ENCODE measurements at regions not wholly inside any gene's neighbourhood (a gene's known extent, or its start where the extent isn't known, plus 50 kb on each side); places are given as distances from the start of the nearest gene placed in this dataset.

DNA sequence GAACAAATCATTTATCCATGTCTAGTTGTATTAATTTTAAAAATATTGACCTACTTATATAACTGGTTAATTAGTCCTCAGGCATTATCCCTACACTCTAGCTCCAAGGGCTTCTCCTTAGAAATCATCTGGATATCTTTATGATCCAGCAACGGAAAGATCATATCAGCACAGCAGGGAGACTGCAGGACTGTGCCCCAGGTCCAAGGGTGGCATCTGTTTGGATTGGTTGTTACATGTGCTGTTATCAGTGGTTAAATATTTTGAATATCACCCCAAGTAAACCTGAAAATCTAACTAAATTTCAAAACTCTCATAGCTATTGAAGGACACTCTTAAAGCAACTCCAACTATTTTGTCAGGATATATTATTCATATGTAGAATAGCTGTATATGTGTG lies 556.2 kb upstream of the ZEB2 start:
- H3K4me1 Mint-ChIP-seq: no peaks in the 10 kb centered on the region
- intact Hi-C loops (cut with micrococcal nuclease): no loop called here
- H3K4me3 Mint-ChIP-seq: no peak overlapping the region
- H3K36me3 Mint-ChIP-seq (ENCODE audit: low read depth): no peaks in the 10 kb centered on the region
- H3K9me3 Mint-ChIP-seq: peaks cover 4% of the 10 kb centered on the region
- H3K27ac Mint-ChIP-seq: no peak overlapping the region
- no peaks in the 10 kb centered on the region for H3K27me3 Mint-ChIP-seq
- DNase-seq: no peak

DNA sequence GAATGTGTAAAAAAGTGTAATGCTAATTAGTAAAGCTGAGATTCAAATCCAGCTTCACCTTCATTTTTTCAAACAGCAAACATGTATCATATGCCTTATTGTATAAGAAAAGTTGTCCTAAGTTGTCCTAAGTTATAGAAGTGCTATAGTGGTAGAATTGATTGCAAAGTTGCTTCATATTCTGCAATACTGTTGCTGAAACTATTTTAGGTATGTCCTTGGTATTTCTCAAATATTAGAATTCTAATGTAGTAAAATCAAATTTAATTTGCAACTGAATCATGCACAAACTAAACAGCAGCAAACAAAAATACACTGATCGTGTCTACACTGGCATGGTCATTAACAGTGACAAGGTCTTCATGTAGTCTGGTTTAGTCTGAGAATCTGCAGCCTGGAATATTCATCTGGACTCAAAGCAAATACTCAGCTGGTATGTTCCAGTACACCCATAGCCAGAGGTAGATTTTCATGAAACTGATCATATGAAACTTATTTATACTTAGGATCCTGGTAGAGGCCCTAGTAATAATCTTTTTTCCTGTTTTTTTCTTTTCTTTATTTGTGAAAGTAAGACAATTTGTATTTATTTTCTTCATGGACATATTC lies 555.6 kb upstream of the ZEB2 start:
- Mint-ChIP-seq H3K4me3 (no peak overlapping the region), H3K9me3 (peaks cover 4% of the 10 kb centered on the region), H3K27me3 (no peaks in the 10 kb centered on the region), H3K36me3 (ENCODE audit: low read depth) (no peaks in the 10 kb centered on the region), H3K27ac (no peak overlapping the region), H3K4me1 (no peaks in the 10 kb centered on the region)
- intact Hi-C loops (cut with micrococcal nuclease): no loop called here
- no peak for DNase-seq

DNA sequence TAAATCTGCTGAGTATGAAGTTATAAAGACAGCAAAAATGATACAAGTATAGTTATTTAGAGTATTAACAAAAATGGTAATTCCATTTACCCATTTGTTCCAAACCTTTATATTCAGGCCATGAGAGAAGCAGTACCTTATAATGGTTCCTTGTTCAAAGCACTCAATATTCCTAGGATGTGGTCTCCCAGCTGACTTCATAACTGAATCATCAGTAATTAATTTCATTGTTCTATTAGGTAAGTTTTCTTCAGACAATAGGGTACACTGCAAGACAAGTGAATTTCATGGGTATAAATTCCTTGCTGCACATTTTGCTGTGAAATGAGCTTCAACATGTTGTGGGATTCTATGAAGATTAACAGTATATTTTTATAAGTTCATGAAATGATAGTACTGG lies 550.8 kb upstream of the ZEB2 start:
- Mint-ChIP-seq H3K4me3 (no peak overlapping the region), H3K27ac (no peak overlapping the region), H3K36me3 (ENCODE audit: low read depth) (no peaks in the 10 kb centered on the region), H3K9me3 (peaks cover 4% of the 10 kb centered on the region), H3K4me1 (no peaks in the 10 kb centered on the region), H3K27me3 (no peaks in the 10 kb centered on the region)
- intact Hi-C loops (cut with micrococcal nuclease): no loop called here
- DNase-seq: no peak

DNA sequence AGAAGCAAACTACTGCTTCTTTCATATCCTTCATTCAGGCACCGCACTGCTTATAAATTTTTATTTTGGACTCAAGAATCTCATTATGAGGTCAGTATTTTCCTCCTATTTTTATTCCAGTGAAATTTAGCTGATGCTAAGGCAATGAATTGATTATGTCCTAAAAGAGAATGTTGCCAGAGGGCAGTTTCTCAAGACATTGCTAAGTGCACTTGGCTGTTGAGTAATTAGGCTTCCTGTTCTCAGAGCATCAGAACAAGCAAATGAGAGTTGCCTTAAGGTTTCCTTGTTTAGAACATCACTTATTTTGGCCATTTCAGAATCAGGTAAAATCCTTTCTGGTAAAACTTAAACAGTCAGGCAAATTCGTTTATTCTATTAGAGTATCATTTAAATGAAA lies 548.6 kb upstream of the ZEB2 start:
- no peak for DNase-seq
- Mint-ChIP-seq H3K4me3 (no peak overlapping the region), H3K36me3 (ENCODE audit: low read depth) (no peaks in the 10 kb centered on the region), H3K27ac (no peak overlapping the region), H3K4me1 (no peaks in the 10 kb centered on the region), H3K27me3 (no peaks in the 10 kb centered on the region), H3K9me3 (peaks cover 6% of the 10 kb centered on the region)
- intact Hi-C loops (cut with micrococcal nuclease): no loop called here

DNA sequence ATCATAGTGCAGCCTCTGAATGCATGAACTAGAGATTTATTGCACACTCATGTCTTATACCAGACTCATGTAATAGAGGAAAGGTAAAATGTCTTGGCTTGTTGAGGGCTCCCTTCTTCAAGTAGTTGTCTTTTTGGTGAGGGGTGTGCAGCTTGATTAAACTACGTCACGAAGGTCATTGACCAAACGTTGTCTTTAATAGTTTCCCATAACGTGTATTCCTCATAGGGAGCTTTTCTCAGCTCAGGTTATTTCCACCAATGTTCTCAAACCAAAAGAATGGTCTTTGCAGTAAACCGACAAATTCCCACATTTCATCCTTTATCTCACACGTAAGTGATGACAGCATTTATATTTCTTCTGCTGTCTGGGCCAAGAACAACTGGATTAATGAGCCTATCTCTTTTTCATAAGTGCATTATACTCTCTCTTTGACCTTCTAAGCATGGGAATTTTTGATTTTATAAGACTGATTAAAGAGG lies 547.7 kb upstream of the ZEB2 start:
- DNase-seq: no peak
- H3K9me3 Mint-ChIP-seq: peaks cover 8% of the 10 kb centered on the region
- no peak overlapping the region for H3K27ac Mint-ChIP-seq
- H3K27me3 Mint-ChIP-seq: no peaks in the 10 kb centered on the region
- intact Hi-C loops (cut with micrococcal nuclease): no loop called here
- H3K4me1 Mint-ChIP-seq: no peaks in the 10 kb centered on the region
- H3K4me3 Mint-ChIP-seq: no peak overlapping the region
- H3K36me3 Mint-ChIP-seq (ENCODE audit: low read depth): no peaks in the 10 kb centered on the region

DNA sequence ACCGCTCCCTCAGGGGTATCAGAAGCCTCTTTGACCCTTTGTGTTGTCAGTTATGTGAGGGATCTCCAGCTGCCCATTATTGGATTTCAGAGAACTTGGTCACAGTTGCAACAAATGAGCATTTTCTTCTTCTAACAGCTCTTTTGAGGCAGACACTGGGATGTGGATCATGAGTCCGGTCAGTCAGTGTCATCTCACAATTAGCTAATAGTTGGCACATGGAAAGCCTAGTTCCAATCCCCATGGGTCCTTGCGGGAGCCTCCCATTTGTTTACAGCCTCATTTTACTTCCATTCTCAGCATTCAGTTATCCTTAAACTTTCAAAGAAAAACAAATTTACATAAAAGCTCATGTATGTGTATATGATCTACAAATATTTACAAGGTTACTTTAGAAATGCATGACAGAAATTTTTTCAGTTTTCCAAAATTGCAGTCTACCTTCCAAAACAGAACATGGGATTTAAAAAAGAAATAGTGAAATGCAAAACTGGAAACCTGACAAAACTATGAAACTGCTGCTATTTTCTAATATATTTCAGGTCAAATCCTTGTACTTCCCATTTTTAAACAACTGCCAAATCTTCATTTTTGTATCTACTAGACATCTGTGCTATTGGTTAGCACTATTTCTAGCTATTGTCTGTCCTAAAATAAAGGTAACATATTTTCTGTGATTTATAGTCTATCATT lies 547.1 kb upstream of the ZEB2 start:
- DNase-seq: no peak
- Mint-ChIP-seq H3K4me1 (no peaks in the 10 kb centered on the region), H3K27me3 (no peaks in the 10 kb centered on the region), H3K9me3 (peaks cover 4% of the 10 kb centered on the region), H3K36me3 (ENCODE audit: low read depth) (no peaks in the 10 kb centered on the region), H3K4me3 (no peak overlapping the region), H3K27ac (no peak overlapping the region)
- intact Hi-C loops (cut with micrococcal nuclease): no loop called here

DNA sequence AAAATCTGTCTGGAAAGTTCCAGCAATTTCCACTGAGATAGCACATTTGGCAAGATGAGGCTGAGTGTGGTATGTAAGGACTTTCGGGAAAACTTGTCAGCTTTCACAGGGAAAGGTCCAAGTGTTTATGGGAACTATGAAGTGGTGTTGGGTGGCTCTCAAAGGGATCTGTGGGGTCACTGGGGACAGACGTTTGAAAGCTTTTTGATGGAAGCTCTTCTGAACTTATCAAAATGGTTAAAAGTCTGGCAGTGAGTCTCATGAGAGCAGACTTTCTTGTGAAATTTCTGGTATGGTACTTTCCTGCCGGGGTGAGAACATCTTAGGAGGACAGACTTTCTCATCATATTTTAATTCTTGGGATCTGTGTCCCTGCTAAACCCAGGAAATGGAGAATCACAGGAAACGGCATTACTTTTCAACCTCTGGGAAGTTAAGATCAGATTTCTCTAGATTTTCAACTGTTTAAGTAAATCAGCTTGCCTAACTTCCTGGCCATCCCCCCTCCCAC lies 546.3 kb upstream of the ZEB2 start:
- no peak overlapping the region for H3K27ac Mint-ChIP-seq
- intact Hi-C loops (cut with micrococcal nuclease): no loop called here
- no peak overlapping the region for H3K4me3 Mint-ChIP-seq
- no peaks in the 10 kb centered on the region for H3K27me3 Mint-ChIP-seq
- peaks cover 4% of the 10 kb centered on the region for H3K9me3 Mint-ChIP-seq
- H3K36me3 Mint-ChIP-seq (ENCODE audit: low read depth): no peaks in the 10 kb centered on the region
- H3K4me1 Mint-ChIP-seq: no peaks in the 10 kb centered on the region
- no peak for DNase-seq

DNA sequence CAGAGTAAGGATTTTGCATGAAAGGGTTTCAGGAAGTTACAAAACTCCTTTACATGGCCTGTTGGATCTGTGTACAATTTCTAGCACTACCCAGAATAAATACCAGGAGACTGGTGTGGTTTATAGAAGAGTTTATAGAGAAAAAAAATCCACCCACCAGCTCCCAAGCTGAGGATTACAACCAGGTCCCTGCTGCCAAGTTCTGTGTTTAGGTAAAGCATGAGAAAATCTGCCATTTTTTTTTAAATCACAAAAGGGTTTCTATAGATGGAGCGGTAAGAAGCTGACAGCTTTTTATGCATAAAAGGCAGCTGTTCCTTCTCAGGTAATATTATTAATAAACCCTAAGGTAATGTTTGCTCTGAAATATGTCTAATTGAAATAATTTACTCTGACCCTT lies 545.4 kb upstream of the ZEB2 start:
- intact Hi-C loops (cut with micrococcal nuclease): no loop called here
- Mint-ChIP-seq H3K9me3 (peaks cover 4% of the 10 kb centered on the region), H3K4me1 (no peaks in the 10 kb centered on the region), H3K27me3 (no peaks in the 10 kb centered on the region), H3K27ac (no peak overlapping the region), H3K36me3 (ENCODE audit: low read depth) (no peaks in the 10 kb centered on the region), H3K4me3 (no peak overlapping the region)
- DNase-seq: no peak

DNA sequence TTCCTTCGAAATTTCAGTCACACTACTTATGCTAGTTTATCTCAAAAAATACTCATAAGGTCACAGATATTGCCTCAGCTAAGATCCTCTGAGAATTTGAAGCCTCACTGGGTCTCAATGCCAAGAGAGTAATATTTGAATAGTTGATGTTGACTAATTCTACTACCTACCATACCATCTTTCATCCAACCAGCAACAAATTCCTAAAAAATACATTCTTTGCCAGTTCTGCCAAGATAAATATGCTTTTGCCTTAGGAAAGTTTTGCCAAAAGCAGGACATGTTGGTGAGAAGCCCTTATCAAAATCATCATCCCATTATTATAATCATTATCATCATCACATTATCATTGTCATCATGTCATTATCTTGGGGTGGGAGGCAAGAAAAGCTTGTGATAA lies 544.6 kb upstream of the ZEB2 start:
- DNase-seq: no peak
- Mint-ChIP-seq H3K4me3 (no peak overlapping the region), H3K4me1 (no peaks in the 10 kb centered on the region), H3K27ac (no peak overlapping the region), H3K36me3 (ENCODE audit: low read depth) (no peaks in the 10 kb centered on the region), H3K27me3 (no peaks in the 10 kb centered on the region), H3K9me3 (peaks cover 4% of the 10 kb centered on the region)
- intact Hi-C loops (cut with micrococcal nuclease): no loop called here

DNA sequence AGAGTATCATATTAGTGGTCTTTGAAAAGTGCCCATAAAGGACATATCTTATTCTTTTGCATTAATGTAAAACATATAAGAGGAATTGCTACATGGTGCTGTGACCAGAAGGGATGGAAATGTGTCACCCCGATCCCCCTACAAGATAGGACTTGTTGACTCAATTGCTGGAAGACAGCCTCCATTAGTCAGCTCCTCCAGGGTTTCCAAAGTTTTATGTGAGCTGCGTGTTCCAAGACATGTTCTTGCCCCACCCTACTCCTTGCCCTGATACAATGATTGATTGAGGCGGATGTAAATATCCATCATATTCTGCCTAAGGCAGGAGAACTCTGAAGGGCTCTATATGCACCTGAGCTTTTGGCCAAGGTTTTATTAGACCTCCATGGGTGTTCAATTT lies 541.0 kb upstream of the ZEB2 start:
- intact Hi-C loops (cut with micrococcal nuclease): no loop called here
- Mint-ChIP-seq H3K36me3 (ENCODE audit: low read depth) (no peaks in the 10 kb centered on the region), H3K27me3 (no peaks in the 10 kb centered on the region), H3K9me3 (peaks cover 4% of the 10 kb centered on the region), H3K4me3 (no peak overlapping the region), H3K4me1 (no peaks in the 10 kb centered on the region), H3K27ac (no peak overlapping the region)
- DNase-seq: no peak

DNA sequence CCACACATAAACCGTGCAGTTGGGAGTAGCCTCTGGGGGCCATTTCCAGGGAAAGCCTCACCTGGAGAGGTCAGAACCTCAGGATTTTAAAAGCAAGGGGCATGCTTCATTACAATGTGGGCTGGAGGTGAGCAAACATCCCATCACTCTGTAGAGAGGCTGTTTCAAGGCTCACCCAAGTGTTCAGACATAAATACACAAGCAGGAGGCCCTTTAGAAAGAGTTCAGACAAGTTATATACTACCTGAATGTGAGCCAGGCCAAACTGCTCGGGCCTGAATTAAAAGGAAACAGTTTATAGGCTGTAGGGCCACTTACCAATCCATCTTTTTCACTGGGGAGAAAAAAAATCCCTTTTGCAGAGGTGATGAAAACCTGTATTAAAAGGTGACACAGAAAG lies 540.0 kb upstream of the ZEB2 start:
- DNase-seq: no peak
- H3K27me3 Mint-ChIP-seq: no peaks in the 10 kb centered on the region
- no peaks in the 10 kb centered on the region for H3K36me3 Mint-ChIP-seq (ENCODE audit: low read depth)
- intact Hi-C loops (cut with micrococcal nuclease): no loop called here
- H3K9me3 Mint-ChIP-seq: peaks cover 4% of the 10 kb centered on the region
- H3K4me1 Mint-ChIP-seq: no peaks in the 10 kb centered on the region
- H3K4me3 Mint-ChIP-seq: no peak overlapping the region
- no peak overlapping the region for H3K27ac Mint-ChIP-seq

DNA sequence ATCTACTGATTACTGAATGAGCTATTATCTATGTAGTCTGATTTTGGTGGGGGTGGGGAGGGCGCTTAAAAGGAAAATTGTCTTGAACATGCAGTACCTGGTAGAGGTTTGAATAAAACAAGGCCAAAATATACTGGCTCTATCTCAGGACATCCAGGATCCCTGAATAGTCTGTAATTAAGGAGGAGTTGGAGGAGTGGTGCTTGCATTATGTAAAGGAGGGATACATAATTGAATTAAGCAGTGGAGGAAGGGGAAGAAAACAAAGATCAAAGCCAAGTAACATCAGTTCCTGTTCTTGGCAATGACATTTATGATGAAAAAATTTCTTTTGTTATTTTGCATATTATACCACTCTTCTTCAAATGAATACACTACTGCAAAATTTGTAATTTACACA lies 539.4 kb upstream of the ZEB2 start:
- Mint-ChIP-seq H3K4me3 (no peak overlapping the region), H3K27ac (no peak overlapping the region), H3K36me3 (ENCODE audit: low read depth) (no peaks in the 10 kb centered on the region), H3K9me3 (peaks cover 4% of the 10 kb centered on the region), H3K27me3 (no peaks in the 10 kb centered on the region), H3K4me1 (no peaks in the 10 kb centered on the region)
- intact Hi-C loops (cut with micrococcal nuclease): no loop called here
- no peak for DNase-seq

DNA sequence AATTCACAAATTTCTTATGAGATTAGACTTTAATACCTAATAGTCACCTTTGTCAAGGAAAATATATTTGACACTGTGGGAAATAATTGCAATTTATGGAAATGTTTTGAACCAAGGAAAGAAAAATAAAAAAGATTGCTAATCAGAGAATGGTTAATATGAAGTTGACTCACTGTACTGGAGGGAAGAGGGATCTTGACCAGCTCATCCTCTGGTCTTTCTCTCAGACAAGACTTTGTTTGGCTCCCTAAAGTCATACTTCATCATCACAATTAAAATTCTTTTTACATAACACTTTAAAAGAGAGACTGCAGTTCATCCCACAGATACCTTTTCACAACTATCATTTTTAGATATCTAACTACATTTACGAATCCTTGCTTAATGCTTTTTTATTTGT lies 538.5 kb upstream of the ZEB2 start:
- Mint-ChIP-seq H3K27ac (no peak overlapping the region), H3K27me3 (no peaks in the 10 kb centered on the region), H3K4me3 (no peak overlapping the region), H3K9me3 (peaks cover 1% of the 10 kb centered on the region), H3K36me3 (ENCODE audit: low read depth) (no peaks in the 10 kb centered on the region), H3K4me1 (no peaks in the 10 kb centered on the region)
- DNase-seq: no peak
- intact Hi-C loops (cut with micrococcal nuclease): no loop called here

DNA sequence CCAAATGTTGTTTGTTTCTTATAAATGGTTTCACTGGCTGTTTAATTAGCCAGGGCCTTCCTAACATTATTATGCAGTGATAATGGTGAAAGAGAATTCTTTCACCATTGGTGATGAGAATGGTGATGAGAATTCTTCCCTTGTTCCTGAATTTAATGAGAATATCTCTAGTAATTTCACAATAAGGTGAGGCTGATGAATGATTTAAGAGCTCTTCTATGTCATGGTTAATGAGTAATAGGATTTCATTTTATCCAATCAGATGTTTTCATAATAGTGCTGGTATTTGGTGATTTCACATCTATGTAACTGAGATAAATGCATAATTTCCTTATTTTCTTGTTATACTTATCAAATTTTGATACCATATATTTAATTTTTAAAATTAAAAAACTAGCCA lies 535.7 kb upstream of the ZEB2 start:
- Mint-ChIP-seq H3K27ac (no peak overlapping the region), H3K36me3 (ENCODE audit: low read depth) (no peaks in the 10 kb centered on the region), H3K4me3 (no peak overlapping the region), H3K9me3 (no peaks in the 10 kb centered on the region), H3K4me1 (no peaks in the 10 kb centered on the region), H3K27me3 (no peaks in the 10 kb centered on the region)
- intact Hi-C loops (cut with micrococcal nuclease): no loop called here
- DNase-seq: no peak

DNA sequence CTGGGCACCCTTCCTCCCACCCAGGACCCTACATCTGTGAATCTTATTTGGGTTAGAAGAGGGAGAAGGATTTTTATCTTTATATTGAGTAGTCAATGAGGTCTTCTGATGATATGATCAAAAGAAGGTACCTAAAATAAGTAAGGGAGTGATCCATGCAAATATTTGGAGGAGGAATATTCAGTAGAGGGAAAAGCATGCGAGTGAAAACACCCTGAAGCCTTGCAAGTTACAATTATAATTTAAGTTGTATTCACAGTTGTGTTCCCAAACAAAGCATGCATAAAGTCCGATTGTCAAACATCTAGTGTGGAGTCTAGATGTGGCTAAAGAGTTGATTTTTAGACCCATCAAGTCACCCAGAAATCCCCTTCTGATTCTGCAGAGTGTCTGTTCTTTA lies 530.2 kb upstream of the ZEB2 start:
- Mint-ChIP-seq H3K36me3 (ENCODE audit: low read depth) (no peaks in the 10 kb centered on the region), H3K27ac (no peak overlapping the region), H3K4me3 (no peak overlapping the region), H3K27me3 (no peaks in the 10 kb centered on the region), H3K9me3 (no peaks in the 10 kb centered on the region), H3K4me1 (no peaks in the 10 kb centered on the region)
- no peak for DNase-seq
- intact Hi-C loops (cut with micrococcal nuclease): no loop called here
